HG02884 (cell line): ENCODE measurements at regions not wholly inside any gene's neighbourhood (a gene's known extent, or its start where the extent isn't known, plus 50 kb on each side); places are given as distances from the start of the nearest gene placed in this dataset.

Experiments used
- ATAC-seq: cut with Tn5 transposase; IDR thresholded peaks from one replicate; pipeline ENCODE4 v1.9.1; 2021; ENCODE audit warnings: mild to moderate bottlenecking, moderate library complexity; ENCODE audit not compliant: unreplicated experiment

GRCh38 chr15:35757765-35758164 lies 211.8 kb upstream of the DPH6 start:
- no peak for ATAC-seq

GRCh38 chr15:35764661-35765519 lies 218.9 kb upstream of the DPH6 start:
- no peak for ATAC-seq

- no peak for ATAC-seq
Measured at GRCh38 chr15:35768949-35769348, 223.0 kb upstream of the DPH6 start.

GRCh38 chr15:35769656-35770055 lies 223.7 kb upstream of the DPH6 start:
- no peak for ATAC-seq

- no peak for ATAC-seq
Measured at GRCh38 chr15:35771746-35772442, 225.9 kb upstream of the DPH6 start.

GRCh38 chr15:35774653-35775052 lies 228.7 kb upstream of the DPH6 start:
- ATAC-seq, result no peak

- ATAC-seq, result no peak
Measured at GRCh38 chr15:35775471-35775870, 229.5 kb upstream of the DPH6 start.

- ATAC-seq, result no peak
Measured at GRCh38 chr15:35777061-35777460, 231.1 kb upstream of the DPH6 start.

- ATAC-seq, result no peak
Measured at GRCh38 chr15:35783203-35783602, 237.2 kb upstream of the DPH6 start.

- no peak for ATAC-seq
Measured at GRCh38 chr15:35784745-35785144, 238.8 kb upstream of the DPH6 start.

- no peak for ATAC-seq
Measured at GRCh38 chr15:35810007-35810406, 264.0 kb upstream of the DPH6 start.

GRCh38 chr15:35813573-35813972 lies 267.6 kb upstream of the DPH6 start:
- no peak for ATAC-seq

- no peak for ATAC-seq
Measured at GRCh38 chr15:35818846-35819245, 272.9 kb upstream of the DPH6 start.

GRCh38 chr15:35822153-35822552 lies 276.2 kb upstream of the DPH6 start:
- no peak for ATAC-seq

GRCh38 chr15:35827141-35827540 lies 281.2 kb upstream of the DPH6 start:
- ATAC-seq, result no peak

GRCh38 chr15:35827911-35828310 lies 281.9 kb upstream of the DPH6 start:
- no peak for ATAC-seq

- no peak for ATAC-seq
Measured at GRCh38 chr15:35833581-35833980, 287.6 kb upstream of the DPH6 start.

GRCh38 chr15:35834216-35834830 lies 288.4 kb upstream of the DPH6 start:
- ATAC-seq, result no peak

GRCh38 chr15:35834866-35835265 lies 288.9 kb upstream of the DPH6 start:
- no peak for ATAC-seq

- ATAC-seq, result no peak
Measured at GRCh38 chr15:35838424-35839111, 292.6 kb upstream of the DPH6 start.

- no peak for ATAC-seq
Measured at GRCh38 chr15:35842631-35843030, 296.7 kb upstream of the DPH6 start.
